ENCODE measurements at regions not wholly inside any gene's neighbourhood (a gene's known extent, or its start where the extent isn't known, plus 50 kb on each side); places are given as distances from the start of the nearest gene placed in this dataset.

DNA sequence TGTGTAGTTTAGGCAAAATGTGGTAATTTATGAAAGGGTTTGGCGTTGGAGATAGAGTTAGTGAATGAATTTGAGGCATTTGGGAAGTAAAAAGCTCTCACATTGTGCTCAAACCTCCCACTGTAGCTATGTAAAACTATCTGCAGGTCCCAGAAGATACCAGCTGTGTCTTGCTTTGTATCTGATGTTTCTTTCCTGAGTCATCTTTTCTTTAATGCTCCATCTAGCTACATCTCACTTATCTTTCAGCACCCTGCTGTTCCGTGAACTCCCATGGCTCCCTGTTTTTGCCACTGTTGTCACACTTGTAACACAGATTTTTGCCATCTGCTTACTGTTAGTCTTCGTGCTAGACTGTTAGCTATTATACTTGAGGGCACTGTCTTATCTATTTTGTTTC is 253.1 kb downstream of the NPR3 start:
- no peak for DNase-seq (ENCODE audit: low read depth)
- H3K4me3 ChIP-seq (ENCODE audit: control insufficient read depth, low read depth, low read length): no peak overlapping the region
- TF ChIP-seq, protein P1, sequence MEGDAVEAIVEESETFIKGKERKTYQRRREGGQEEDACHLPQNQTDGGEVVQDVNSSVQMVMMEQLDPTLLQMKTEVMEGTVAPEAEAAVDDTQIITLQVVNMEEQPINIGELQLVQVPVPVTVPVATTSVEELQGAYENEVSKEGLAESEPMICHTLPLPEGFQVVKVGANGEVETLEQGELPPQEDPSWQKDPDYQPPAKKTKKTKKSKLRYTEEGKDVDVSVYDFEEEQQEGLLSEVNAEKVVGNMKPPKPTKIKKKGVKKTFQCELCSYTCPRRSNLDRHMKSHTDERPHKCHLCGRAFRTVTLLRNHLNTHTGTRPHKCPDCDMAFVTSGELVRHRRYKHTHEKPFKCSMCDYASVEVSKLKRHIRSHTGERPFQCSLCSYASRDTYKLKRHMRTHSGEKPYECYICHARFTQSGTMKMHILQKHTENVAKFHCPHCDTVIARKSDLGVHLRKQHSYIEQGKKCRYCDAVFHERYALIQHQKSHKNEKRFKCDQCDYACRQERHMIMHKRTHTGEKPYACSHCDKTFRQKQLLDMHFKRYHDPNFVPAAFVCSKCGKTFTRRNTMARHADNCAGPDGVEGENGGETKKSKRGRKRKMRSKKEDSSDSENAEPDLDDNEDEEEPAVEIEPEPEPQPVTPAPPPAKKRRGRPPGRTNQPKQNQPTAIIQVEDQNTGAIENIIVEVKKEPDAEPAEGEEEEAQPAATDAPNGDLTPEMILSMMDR (IDR thresholded peaks at IDR 0.05; ENCODE audit: control insufficient read depth, insufficient read depth, low read depth, low read length, missing control alignments): no peak

DNA sequence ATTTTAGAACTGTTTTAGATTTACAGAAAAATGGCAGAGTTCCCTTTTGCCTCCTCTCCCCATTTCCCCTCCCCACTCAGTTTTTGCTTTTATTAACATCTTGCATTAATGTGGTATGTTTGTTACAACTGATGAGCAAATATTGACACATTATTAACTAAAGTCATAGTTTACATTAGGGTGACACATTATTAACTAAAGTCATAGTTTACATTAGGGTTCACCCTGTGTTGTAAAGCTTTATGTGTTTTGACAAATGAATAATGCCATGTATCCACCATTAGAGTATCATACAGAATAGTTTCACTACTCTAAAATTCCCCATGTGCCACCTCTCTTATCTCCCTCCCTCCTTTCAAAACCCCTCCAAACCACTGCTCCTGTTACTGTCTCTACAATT is 262.5 kb downstream of the NPR3 start:
- TF ChIP-seq, protein P1 (IDR thresholded peaks at IDR 0.05; ENCODE audit: control insufficient read depth, insufficient read depth, low read depth, low read length, missing control alignments): no peak
- no peak for DNase-seq (ENCODE audit: low read depth)
- no peak overlapping the region for H3K4me3 ChIP-seq (ENCODE audit: control insufficient read depth, low read depth, low read length)

DNA sequence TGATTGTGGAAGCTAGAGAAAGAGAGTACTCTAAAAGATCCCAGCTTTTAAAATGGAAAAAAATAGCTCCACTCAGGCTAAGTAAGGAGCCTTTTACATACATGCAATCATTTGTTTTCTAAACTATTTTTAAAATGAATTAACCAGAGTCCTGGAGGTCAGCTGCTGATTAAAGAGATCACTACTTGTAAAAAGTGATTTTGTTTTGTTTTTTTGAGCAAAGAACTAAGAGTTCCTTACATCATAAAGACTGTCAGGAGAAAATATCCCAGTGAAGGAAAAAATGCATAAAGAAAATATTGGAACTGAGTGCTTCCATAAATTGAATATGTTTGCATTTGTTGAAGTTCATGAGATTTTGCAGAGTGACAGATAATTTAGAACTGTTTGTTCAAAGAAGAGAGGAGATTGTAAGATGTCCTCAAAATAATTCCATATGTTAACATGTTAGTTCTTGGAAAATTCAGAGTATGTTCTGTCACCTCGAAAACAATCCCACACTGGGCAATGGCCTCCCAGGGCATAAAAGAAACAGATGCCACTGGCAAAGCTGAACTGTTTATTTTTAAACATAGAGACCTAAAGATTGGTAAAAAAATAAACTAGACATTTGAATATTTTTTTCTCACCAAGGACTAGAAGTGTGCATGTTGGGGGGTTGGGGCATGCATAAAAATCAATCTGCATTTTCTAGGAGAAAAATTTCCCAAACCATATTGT is 264.7 kb downstream of the NPR3 start:
- DNase-seq (ENCODE audit: low read depth): no peak
- TF ChIP-seq, protein P1 (IDR thresholded peaks at IDR 0.05; ENCODE audit: control insufficient read depth, insufficient read depth, low read depth, low read length, missing control alignments): no peak
- H3K4me3 ChIP-seq (ENCODE audit: control insufficient read depth, low read depth, low read length): no peak overlapping the region

DNA sequence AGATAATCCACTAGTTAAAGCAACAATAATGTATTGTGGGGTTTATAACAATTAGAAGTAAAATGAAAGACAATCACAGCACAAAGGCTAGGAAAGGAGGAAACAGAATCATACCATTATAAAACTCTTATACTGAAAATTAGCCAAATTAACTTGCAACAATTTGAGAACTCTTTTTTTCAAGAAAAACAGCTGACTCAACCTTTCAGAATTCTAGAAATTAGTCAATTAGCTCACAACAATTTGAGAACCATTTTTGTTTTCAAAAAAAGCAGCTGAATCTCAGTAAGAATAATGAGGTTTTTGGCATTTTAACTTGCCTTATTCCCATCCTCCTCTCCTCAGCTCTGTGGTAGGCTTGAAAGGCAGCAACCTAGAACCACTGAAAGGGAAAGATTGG is 269.9 kb downstream of the NPR3 start:
- DNase-seq (ENCODE audit: low read depth): no peak
- no peak overlapping the region for H3K4me3 ChIP-seq (ENCODE audit: control insufficient read depth, low read depth, low read length)
- TF ChIP-seq, protein P1 (IDR thresholded peaks at IDR 0.05; ENCODE audit: control insufficient read depth, insufficient read depth, low read depth, low read length, missing control alignments): no peak

DNA sequence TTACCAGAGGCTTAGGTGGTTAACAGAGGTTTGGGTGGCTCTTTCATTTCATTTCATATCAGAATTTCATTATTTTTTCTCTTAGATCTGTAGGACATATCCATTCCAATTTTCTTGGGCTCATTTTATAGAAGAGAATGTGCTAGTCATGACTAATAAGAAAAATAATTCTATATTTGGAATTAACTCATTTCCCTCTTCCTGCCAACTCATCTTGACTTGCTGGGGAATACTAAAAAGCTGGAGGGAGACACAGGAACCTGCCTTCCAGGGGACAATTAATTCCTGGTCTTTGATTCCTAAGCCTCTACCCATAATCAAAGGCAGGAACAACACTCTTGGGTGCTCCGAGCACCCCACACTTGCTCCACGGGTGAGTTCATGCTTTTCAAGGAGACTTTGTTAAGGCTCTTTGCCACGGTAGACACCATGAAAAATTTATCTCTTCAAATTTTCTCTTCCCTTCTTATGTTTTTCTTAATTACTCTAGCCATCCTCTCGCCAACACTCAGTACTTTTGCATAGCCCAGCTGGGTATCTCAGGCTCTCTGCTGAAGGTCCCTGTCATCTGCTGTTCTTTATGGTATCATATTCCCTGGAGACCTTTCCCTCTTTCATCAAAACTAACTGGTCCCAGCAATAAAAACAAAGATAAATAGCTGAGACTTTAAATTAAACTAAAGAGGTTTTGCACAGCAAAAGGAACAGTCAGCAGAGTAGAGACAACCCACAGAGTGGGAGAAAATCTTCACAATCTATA is 273.9 kb downstream of the NPR3 start:
- TF ChIP-seq, protein P1 (IDR thresholded peaks at IDR 0.05; ENCODE audit: control insufficient read depth, insufficient read depth, low read depth, low read length, missing control alignments): no peak
- H3K4me3 ChIP-seq (ENCODE audit: control insufficient read depth, low read depth, low read length): no peak overlapping the region
- no peak for DNase-seq (ENCODE audit: low read depth)

DNA sequence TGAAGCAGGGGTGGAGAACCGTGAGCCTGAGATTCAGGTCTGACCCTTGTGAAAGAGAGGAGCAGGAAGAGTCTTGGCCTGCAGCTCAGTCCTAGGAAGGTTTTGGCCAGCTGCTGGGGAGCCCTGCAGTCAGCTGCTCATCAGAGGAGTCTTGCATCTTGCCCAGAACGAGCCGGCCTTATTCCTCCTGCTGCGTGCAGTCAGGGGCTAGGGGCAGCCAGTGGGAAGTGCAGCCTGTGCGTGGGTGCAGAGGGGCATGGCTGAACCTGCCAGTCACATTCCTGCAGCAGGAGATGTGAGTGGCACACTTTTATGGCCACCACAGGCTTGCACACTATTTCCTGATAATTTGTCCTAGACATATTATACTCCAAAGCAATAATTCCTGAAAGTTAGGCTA is 278.7 kb downstream of the NPR3 start:
- no peak for DNase-seq (ENCODE audit: low read depth)
- TF ChIP-seq, protein P1 (IDR thresholded peaks at IDR 0.05; ENCODE audit: control insufficient read depth, insufficient read depth, low read depth, low read length, missing control alignments): no peak
- H3K4me3 ChIP-seq (ENCODE audit: control insufficient read depth, low read depth, low read length): no peak overlapping the region
